ENCODE measurements at regions not wholly inside any gene's neighbourhood (a gene's known extent, or its start where the extent isn't known, plus 50 kb on each side); places are given as distances from the start of the nearest gene placed in this dataset.

DNA sequence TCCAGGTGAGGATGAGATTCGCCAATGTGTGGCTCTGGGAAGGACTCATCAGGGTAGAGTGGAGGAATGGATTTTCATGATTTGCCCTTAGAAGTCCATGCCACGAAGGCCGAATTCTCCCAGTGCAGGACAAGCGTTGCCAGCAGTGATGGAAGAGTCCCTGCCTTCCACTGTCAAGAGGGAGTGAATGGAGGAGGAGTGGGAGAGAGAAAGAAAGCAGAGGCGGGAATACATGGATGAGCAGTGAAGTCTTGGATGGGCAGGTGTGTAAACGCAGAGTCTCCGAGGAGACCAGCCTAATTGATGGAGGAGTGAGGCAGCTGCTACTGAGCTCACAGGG is 419.2 kb downstream of the GLRX3 start:
- TF ChIP-seq, protein P1, sequence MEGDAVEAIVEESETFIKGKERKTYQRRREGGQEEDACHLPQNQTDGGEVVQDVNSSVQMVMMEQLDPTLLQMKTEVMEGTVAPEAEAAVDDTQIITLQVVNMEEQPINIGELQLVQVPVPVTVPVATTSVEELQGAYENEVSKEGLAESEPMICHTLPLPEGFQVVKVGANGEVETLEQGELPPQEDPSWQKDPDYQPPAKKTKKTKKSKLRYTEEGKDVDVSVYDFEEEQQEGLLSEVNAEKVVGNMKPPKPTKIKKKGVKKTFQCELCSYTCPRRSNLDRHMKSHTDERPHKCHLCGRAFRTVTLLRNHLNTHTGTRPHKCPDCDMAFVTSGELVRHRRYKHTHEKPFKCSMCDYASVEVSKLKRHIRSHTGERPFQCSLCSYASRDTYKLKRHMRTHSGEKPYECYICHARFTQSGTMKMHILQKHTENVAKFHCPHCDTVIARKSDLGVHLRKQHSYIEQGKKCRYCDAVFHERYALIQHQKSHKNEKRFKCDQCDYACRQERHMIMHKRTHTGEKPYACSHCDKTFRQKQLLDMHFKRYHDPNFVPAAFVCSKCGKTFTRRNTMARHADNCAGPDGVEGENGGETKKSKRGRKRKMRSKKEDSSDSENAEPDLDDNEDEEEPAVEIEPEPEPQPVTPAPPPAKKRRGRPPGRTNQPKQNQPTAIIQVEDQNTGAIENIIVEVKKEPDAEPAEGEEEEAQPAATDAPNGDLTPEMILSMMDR (IDR thresholded peaks at IDR 0.05) = no peak
- no peak for TF ChIP-seq POLR2AphosphoS5 (IDR thresholded peaks at IDR 0.05; ENCODE audit: low read depth, low read length)
- TF ChIP-seq SIN3A (IDR thresholded peaks at IDR 0.05; ENCODE audit: borderline replicate concordance, insufficient read depth, low read depth, low read length) = no peak
- TF ChIP-seq, protein P2, sequence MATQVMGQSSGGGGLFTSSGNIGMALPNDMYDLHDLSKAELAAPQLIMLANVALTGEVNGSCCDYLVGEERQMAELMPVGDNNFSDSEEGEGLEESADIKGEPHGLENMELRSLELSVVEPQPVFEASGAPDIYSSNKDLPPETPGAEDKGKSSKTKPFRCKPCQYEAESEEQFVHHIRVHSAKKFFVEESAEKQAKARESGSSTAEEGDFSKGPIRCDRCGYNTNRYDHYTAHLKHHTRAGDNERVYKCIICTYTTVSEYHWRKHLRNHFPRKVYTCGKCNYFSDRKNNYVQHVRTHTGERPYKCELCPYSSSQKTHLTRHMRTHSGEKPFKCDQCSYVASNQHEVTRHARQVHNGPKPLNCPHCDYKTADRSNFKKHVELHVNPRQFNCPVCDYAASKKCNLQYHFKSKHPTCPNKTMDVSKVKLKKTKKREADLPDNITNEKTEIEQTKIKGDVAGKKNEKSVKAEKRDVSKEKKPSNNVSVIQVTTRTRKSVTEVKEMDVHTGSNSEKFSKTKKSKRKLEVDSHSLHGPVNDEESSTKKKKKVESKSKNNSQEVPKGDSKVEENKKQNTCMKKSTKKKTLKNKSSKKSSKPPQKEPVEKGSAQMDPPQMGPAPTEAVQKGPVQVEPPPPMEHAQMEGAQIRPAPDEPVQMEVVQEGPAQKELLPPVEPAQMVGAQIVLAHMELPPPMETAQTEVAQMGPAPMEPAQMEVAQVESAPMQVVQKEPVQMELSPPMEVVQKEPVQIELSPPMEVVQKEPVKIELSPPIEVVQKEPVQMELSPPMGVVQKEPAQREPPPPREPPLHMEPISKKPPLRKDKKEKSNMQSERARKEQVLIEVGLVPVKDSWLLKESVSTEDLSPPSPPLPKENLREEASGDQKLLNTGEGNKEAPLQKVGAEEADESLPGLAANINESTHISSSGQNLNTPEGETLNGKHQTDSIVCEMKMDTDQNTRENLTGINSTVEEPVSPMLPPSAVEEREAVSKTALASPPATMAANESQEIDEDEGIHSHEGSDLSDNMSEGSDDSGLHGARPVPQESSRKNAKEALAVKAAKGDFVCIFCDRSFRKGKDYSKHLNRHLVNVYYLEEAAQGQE (IDR thresholded peaks at IDR 0.05; ENCODE audit: insufficient read depth in 1 of 2, low read depth in 2 of 2, low read length in 1 of 2) = no peak
